GM18502 (cell line): ENCODE measurements at regions not wholly inside any gene's neighbourhood (a gene's known extent, or its start where the extent isn't known, plus 50 kb on each side); places are given as distances from the start of the nearest gene placed in this dataset.

Source experiments
- ATAC-seq: cut with Tn5 transposase; IDR thresholded peaks from one replicate; pipeline ENCODE4 v1.9.1; 2021; ENCODE audit warnings: mild to moderate bottlenecking; ENCODE audit not compliant: unreplicated experiment, poor library complexity

GRCh38 chr9:78557540-78557939 is 260.6 kb downstream of the PSAT1 start:
- no peak for ATAC-seq

- ATAC-seq = no peak
Observed at GRCh38 chr9:78559449-78559885, 262.5 kb downstream of the PSAT1 start.

GRCh38 chr9:78562021-78562420 is 265.1 kb downstream of the PSAT1 start:
- no peak for ATAC-seq

- ATAC-seq = no peak
Observed at GRCh38 chr9:78563269-78563668, 266.3 kb downstream of the PSAT1 start.

GRCh38 chr9:78565481-78565880 is 268.6 kb downstream of the PSAT1 start:
- no peak for ATAC-seq

GRCh38 chr9:78566521-78566920 is 269.6 kb downstream of the PSAT1 start:
- no peak for ATAC-seq

GRCh38 chr9:78566948-78567675 is 270.2 kb downstream of the PSAT1 start:
- ATAC-seq = no peak

- ATAC-seq = no peak
Observed at GRCh38 chr9:78567693-78568092, 270.8 kb downstream of the PSAT1 start.

- ATAC-seq = no peak
Observed at GRCh38 chr9:78568774-78569173, 271.8 kb downstream of the PSAT1 start.

GRCh38 chr9:78572266-78572665 is 275.3 kb downstream of the PSAT1 start:
- no peak for ATAC-seq

GRCh38 chr9:78573205-78573604 is 276.3 kb downstream of the PSAT1 start:
- no peak for ATAC-seq

- no peak for ATAC-seq
Observed at GRCh38 chr9:78573669-78574068, 276.7 kb downstream of the PSAT1 start.

GRCh38 chr9:78574354-78575045 is 277.6 kb downstream of the PSAT1 start:
- no peak for ATAC-seq

GRCh38 chr9:78575081-78575480 is 278.2 kb downstream of the PSAT1 start:
- no peak for ATAC-seq

- ATAC-seq = no peak
Observed at GRCh38 chr9:78575771-78576170, 278.8 kb downstream of the PSAT1 start.

- no peak for ATAC-seq
Observed at GRCh38 chr9:78577156-78577906, 280.4 kb downstream of the PSAT1 start.

- ATAC-seq = no peak
Observed at GRCh38 chr9:78578072-78578471, 281.1 kb downstream of the PSAT1 start.

GRCh38 chr9:78582821-78583220 is 285.9 kb downstream of the PSAT1 start:
- ATAC-seq = no peak

- ATAC-seq = no peak
Observed at GRCh38 chr9:78584589-78584988, 287.7 kb downstream of the PSAT1 start.

GRCh38 chr9:78585909-78586308 is 289.0 kb downstream of the PSAT1 start:
- no peak for ATAC-seq

GRCh38 chr9:78590068-78590467 is 293.1 kb downstream of the PSAT1 start:
- no peak for ATAC-seq
